ENCODE measurements at regions not wholly inside any gene's neighbourhood (a gene's known extent, or its start where the extent isn't known, plus 50 kb on each side); places are given as distances from the start of the nearest gene placed in this dataset.

DNA sequence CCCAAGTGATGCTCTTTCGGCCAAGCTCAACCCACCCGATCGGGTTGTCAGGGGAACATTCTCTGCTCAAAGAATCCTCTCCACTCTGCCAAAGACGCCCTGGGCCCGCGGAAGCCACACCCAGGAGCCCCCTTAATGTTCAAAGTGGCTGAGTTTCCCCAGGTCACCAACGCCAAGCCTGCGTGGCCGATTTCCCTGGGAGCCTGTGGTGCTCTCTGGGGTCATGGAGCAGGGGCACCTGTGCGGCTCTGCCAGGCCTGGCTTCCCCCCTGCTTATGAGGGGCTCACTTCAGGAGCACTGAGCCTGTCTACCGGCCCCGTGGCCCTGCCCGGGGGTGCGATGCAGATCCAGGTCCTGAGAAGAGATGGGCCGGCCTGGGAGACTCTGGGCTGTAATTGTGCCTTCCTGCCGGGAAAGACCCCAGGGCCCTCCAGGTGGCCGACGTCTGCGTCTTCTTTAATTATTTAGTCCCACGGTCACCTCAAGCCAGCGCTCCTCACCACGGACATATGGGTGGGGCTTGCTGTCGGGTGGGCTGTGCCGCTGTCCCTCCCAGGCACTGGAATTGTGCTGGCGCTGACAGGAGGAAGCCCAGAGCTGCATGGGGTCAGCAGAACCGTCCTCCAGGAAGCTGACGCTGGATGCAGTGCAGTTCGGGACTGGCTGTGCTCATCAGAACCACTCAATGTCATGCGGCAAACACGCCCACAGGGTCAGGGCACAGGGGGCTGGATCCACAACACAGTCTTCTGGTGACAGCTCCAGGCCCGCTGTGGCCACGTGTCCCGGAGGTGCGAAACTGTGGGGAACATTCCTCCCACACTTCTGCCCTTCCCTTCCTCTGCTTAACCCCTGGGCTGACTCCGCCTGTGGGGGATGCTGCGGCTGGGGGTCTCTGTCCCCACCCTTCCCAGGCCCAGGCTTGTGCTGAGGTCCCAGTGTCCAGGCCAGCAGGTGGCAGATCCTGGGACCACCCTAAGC, 267.6 kb upstream of the SFSWAP start:
- TF ChIP-seq, protein P1, sequence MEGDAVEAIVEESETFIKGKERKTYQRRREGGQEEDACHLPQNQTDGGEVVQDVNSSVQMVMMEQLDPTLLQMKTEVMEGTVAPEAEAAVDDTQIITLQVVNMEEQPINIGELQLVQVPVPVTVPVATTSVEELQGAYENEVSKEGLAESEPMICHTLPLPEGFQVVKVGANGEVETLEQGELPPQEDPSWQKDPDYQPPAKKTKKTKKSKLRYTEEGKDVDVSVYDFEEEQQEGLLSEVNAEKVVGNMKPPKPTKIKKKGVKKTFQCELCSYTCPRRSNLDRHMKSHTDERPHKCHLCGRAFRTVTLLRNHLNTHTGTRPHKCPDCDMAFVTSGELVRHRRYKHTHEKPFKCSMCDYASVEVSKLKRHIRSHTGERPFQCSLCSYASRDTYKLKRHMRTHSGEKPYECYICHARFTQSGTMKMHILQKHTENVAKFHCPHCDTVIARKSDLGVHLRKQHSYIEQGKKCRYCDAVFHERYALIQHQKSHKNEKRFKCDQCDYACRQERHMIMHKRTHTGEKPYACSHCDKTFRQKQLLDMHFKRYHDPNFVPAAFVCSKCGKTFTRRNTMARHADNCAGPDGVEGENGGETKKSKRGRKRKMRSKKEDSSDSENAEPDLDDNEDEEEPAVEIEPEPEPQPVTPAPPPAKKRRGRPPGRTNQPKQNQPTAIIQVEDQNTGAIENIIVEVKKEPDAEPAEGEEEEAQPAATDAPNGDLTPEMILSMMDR (IDR thresholded peaks at IDR 0.05) = no peak
- no peak for TF ChIP-seq POLR2A (IDR thresholded peaks at IDR 0.05)

Data from lower leg skin (tissue), 3 donors.